ENCODE measurements at regions not wholly inside any gene's neighbourhood (a gene's known extent, or its start where the extent isn't known, plus 50 kb on each side); places are given as distances from the start of the nearest gene placed in this dataset.

DNA sequence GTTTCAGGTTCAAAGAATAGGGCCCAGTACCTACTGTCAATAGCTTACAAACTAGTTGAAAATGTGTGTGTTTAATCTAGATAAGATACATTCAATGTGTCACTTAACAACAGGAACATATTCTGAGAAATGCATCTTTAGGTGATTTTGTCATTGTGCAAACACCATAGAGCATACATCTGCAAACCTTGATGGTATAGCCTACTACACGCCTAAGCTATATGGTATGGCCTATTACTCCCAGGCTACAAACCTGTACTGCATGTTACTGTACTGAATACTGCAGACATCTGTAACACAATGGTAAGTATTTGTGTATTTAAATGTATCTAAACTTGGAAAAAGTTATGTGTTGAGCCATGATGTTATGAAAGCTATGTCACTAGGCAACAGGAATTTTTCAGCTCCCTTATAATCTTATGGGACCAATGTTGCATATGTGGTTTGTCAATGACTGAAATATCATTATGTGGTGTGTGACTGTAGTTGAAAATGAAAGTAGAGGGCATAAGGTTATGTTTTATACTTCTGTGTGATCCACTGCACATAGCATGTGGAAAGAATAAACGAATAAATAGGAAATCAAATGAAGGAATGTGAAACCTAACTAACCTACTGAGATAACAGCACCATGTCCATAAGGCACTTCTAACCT lies 129.0 kb upstream of the CAMK1G start:
- DNase-seq: no peak

DNA sequence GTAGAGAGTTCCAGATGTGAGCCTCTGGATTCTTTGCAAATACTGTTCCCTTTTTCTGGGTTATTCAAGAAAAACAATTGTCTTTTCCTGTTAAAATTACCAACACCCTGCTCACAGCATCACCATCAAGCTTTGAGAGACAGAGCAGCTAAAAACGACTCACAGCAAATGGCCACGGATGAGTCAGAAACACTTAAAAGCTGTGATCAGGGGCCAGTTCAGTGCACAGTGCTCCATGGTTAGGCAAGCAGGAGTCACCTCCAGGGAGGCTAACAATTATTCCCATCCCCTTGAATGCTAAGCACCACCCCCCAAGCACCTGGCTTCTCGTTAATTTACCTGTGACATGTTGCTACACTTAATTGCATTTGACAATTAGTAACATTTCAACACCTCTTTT lies 128.4 kb upstream of the CAMK1G start:
- DNase-seq: no peak

DNA sequence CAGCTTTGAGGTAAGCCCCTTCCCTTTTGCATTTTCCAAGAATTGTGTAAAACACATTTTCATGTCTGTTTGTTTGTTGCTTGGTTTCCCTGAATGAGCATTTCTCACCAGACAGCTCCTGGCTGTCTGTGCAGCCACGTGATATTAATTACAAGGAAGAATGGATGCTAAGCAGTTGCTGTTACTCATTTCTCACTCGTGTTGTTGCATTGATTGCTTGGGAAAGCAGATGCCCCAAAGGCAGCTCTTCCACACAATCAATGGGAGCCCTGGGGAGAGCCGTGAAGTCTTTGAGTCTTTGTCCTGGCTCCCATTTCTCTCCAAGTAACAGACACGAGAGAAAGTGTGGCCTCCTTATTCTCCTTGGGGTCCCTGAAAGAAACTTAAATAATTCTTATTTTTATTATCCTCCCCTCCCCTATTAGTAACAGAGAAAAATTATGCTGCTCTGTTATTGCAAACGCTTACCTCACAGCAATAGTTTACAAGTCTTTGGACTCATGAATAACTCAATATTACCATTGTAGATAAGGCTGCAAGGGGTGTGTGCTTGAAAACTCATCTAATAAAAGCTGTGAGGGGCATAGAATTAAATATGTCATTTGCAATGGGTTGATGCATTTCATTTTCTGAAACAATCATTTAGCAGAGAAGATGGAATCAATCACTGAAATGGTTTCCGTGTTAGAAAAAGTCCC lies 127.7 kb upstream of the CAMK1G start:
- no peak for DNase-seq

DNA sequence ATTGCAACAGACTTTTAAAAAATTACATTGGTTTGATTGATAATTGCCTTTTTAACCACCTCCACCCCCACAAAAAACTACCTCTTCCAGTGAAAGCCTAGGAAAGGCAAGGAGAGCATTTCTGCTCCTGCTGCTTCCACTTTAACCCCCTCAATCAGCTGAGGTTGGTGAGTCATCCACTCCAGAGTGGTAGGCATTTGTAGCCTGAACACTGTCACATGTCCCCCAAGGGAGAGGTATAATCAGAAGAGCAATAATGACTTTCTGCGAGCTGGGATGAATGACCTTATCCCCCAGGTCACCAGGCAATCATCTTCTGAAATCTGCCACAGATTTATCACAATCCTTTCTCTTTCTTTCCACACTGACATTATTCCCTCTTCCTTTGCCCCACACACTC lies 126.6 kb upstream of the CAMK1G start:
- DNase-seq: no peak

DNA sequence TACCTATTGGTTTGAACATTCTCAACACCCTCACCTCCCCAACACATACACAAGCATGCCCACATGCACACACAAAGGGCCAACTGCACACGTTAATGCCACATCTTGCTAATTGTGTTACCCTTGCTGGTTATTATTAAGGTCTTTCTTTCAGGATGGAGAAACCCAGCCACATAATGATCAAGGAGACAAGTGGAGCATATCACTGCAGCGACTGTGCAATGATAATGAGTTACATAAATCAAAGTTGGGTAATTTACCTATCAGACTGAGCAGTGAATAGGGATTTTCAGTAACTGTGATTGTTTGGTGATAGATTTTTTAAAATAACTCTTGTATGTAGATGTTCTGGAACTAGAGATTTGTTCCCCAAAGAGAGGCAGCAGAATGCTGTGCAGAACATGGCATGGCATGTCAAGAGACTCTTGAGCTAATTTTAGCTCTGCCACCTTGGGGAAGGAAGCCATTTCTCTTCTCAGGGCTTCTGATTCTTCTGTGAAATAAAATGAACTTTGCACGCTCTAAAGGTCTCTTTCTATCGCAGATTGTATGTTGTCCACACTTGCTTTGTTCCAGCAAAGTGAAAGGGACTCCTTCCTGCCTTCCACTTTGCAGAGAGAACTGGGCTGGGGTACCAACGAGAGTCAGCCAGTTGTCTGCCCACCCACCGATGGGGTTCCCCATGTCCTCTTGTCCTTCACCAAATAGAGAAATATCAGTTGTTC lies 126.0 kb upstream of the CAMK1G start:
- no peak for DNase-seq

DNA sequence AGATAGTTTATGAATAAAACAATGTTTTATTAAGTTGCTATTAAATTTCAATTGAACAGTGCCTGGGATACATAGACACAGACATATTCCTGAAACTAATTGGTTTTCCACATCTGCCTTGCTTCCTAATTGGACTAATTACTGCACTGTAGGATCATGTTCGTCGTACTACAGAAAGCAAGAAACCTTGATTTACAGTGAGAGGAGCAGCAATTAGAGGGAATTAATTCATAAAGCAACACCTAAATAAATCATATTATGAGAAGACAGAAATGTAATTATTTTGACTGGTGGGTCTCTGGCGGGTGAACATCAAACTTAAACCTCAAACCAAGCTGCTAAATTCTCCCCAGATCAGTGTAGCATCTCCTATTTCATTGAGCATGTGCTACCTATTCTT lies 124.6 kb upstream of the CAMK1G start:
- no peak for DNase-seq

DNA sequence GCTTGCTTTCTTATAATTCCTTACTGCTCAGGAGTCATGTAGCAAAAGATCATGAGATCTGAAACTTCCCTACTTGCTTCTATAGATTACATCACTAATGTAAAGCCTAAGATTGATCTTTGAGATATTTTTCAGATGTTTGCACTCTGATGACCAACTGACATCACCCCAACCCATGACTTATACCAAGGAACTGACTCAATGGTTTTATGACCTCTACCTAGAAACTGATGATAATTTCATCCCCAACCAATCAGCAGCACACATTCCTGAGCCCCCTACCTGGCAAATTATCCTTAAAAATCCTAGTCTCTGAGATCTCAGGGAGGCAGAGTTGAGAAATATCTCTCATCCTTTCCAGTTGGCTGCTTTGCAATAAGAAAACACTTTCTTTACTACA lies 122.3 kb upstream of the CAMK1G start:
- no peak for DNase-seq

DNA sequence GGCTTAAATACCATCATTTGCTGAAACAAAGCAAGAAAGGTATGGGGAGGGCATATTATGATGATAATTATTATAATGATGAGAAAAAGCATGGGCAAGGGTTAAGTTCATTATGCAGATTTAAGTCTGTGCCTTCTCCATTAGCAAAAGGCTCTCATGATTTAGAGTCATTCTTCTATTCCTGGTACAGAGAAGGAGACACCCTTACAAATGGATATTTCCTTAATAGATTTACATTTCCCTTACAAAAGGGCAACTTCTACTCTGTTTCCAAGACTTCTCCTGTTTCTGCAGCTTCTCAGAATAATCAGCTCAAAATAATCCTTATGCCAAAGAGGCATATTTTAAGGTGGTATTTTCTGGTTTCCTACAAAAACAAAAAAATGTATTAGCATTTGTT lies 121.1 kb upstream of the CAMK1G start:
- no peak for DNase-seq

DNA sequence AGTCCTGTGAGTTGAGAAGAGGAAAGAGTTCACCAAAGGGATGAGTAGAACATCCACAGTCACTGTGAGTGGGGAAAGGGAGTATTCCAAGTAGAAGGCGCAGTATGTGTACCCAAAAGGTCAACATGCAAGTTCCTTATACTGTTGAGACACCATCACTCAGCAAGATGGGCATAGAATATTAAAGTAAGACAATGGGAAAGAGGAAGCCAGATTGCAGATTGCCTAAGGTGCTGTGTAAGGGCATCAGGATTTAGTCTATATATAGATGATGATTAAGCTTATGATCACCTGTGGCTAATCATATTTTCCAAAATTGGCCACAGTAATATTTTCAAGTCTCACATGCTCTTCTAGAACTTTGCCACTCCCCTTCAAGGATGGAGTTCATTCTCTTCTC lies 120.1 kb upstream of the CAMK1G start:
- DNase-seq: no peak

DNA sequence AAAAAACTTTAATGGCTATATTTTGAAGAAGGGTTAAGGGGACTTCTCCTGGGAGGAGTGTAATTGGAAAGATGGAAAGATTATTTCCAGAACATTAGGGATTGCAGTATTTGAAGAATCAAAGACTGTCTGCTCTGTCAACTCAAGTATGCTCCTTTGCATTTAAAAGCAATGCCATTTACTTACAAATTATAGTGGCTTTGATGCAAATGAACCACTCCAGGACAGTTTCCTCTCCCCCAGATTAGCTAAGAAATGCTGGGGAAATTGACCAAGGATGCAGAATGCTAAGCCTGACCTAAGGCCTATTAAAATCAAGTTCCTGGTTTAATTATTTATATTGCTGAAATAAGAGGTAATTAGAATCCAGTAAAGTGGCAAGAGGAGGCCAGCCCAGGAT lies 110.5 kb upstream of the CAMK1G start:
- no peak for DNase-seq

DNA sequence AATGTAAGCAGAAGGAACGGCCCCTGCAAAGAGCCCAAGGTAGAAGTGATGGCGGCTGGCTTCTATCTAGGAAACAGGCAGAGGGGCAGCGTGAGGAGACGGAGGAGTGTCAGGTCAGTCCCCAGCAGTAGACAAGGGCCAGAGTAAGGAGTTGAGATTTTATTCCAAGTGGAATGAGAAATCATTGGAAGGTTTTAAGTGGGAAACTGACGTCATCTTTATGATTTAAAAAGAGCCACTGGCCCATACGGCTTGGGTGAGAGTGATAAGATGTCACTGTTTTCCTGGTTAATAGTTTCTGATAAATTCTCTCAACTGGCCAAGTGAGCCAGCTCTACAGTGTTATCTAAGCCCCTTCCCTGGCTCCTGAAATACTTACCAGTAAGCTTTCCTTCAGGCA lies 103.2 kb upstream of the CAMK1G start:
- no peak for DNase-seq

DNA sequence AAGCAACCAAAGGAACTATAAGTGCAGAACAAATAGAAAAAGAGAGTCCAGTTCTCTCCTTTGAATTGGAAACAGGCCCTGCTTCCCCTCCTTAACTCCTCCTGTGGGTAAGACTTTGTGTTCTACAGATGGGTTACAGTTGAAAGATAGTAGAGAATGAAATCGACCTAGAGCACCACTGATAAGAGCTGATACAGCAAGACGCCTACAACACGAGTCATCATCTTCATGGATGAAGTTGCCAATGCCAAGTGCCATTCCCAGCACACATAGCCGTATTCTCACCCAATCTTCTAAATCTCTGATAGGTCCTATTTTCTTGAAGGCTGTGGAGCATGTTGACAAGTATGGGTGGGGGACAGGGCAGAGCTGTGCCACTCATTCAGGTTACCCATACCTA lies 99.8 kb upstream of the CAMK1G start:
- no peak for DNase-seq

DNA sequence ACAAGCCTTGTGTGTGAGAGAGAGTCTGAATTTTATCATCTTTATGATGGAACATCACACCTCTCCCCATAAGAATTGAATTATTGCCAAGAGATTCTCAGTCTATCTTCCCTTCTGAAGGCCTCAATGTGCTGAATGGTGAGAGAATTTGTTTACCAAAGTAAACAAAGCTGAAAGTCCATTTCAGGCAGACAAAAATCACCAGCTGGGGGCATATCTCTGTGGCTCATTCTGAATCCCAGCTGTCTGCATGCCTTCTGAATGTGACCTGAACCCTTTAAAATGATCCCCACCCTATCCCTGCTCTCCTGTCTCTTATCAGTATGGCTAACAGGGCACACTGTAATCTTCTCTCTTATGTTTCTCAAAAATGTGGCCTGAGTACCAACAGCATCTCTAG lies 99.1 kb upstream of the CAMK1G start:
- no peak for DNase-seq

DNA sequence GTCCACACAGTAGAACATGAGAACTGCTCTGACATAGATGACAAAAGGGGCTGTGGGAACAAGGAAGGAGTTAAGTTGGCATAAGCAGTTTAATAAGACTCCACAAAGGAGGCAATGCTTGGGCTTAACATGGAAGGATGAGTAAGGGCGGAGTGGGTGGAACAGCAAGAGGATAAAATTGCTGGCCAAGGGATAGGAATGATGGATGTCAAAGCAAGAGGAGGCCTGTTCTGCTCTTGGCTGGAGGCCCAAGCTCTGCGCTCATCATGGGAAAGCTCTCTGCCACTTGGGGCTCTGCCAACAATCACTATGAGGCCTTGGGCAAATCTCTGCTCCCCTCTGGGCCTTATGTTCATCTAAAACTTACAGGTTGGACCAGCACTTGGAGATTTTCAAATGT lies 98.3 kb upstream of the CAMK1G start:
- no peak for DNase-seq

DNA sequence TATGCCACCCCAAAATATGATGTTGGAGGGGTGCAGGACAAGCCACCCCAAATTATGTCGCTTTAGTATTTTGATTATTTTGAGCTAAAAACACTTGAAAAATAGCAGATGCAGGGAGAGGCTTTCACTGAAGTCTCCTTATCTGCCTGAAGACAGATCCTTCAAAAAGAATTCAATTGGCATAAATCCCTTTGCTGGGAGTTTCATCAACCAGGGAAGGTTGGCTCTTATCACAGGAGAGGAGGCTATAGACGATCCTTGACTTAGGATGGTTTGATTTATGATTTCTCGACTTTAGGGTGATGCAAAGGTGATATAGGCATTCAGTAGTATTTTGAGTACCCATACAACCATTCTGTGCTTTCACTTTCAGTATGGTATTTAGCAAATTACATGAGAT lies 97.8 kb upstream of the CAMK1G start:
- DNase-seq: no peak

DNA sequence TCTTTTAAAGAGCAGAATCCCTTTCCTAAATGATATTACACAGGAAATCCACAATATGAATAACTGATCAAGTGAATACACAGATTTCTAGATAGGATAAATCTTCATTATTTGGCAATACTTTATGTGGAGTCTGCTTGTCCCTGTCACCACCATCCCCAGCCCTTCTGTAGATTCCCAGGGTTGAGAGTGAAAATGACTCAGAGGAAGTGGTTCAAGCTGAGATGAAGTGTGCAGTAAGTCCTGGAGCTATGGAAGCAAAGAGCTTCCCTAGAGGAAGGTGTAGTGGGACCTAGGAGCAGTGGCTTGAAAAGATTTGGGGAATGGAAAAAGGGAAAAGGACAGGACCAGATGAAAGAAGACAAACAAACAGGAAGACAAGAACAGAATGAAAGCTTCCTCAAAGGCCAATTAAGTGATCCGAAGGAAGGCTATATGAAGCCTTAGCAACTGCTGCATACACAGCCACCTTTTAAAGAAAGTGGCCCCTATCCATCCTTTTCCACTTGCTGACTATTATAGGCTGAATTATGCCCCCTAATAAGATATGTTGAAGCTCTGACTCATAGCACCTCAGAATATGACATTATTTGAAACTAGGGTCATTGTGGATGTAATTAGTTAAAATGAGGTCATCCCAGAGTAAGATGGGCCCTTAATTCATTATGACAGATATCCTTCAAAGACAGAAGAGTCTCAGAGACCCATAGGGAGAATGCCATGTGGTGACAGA lies 96.5 kb upstream of the CAMK1G start:
- no peak for DNase-seq

DNA sequence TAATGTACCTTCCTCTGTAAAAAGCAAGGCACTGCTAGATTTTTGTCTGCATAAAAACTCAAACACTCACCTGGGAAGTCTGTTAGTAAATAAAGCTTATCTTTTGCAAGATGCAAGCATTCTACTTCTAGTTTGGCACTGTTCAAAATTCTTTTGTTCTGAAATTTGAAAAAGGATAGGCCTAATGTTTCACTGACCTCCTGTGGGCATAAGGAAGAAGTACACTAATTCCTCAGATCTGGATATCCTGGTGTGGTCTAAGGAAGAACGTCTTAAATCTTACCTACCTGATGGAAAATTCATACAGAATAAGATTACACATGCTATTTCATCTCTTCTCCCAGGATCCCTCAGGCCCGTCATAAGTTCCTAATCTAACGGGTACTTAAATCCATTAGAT lies 93.5 kb upstream of the CAMK1G start:
- no peak for DNase-seq

DNA sequence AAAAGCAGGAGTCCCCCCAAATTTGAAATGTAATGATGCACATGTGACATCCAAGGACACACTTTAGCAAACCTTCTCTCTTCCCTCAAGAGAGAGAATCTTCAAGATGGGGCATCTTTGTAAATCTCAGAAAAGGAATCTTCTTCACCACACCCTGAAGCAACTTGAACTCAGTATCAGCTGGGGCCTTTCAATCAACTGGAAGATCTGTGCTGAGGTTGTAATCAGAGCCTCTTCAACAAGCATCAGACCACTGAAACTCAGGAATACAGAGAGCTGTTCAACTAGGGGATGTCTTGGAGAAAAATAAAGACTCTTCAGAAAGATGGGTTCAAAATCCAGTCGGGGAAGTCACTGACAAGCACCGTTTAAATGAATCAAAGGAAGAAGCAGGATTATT lies 92.5 kb upstream of the CAMK1G start:
- no peak for DNase-seq

DNA sequence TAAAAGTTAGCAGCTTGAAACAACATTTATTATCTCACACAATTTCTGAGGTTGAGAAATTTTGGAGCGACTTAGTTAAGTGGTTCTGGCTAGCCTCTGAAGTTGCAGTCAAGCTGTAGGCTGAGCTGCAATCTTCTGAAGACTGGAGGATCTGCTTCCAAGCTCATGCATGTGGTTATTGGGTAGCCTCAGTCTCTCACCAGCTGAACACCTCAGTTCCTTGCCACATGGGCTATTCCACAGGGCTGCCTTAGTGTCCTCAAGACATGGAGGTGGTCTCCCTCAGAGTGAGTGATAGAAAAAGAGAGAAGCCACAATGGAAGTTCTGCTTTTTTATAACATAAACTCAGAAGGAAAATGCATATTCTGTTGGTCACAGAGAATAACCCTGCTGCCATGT lies 92.0 kb upstream of the CAMK1G start:
- DNase-seq: no peak

DNA sequence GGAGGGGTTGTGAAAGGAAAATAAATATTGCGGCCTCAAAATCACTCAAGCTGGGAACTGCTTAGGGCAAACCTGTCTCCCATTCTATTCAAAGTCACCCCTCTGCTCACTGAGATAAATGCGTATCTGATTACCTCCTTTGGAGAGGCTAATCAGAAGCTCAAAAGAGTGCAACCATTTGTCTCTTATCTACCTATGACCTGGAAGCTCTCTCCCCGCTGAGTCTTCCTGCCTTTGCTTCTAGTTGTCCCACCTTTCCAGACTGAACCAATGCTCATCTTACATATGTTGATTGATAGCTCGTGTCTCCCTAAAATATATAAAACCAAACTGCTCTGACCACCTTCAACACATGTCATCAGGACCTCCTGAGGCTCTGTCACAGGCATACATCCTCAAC lies 91.6 kb upstream of the CAMK1G start:
- DNase-seq: no peak

DNA sequence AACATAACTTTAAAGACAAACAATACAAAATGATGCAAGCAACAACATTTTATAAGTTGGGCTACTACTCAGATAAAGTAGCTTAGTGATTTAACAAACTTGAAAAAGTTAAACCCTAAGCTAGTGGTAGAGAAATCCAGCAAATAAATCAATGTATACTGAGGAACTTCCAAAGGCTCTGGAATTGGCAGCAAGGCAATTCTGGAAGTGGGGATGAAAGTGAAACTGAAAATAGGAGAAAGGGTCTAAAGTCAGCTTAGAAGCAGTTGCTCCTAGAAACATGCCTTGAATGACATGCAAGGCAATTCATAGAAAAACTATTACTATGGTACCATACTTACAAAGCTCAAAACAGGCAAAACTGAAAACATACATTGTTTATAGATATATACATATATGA lies 90.0 kb upstream of the CAMK1G start:
- DNase-seq: no peak

DNA sequence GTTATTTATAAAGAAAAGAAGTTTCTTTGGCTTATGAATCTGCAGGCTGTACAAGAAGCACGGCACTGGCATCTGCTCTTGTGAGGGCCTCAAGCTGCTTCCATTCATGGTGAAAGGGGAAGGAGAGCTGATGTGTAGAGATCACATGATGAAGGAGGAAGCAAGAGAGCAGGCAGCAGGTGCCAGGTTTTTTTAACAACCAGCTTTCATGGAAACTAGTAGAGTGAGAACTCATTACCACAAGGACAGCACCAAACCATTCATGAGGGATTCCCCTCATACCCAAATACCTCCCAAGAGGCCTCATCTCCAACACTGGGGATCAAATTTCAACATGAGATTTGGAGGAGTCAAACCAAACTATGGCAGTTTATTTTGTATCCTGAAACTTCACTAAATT lies 85.8 kb upstream of the CAMK1G start:
- DNase-seq: no peak

DNA sequence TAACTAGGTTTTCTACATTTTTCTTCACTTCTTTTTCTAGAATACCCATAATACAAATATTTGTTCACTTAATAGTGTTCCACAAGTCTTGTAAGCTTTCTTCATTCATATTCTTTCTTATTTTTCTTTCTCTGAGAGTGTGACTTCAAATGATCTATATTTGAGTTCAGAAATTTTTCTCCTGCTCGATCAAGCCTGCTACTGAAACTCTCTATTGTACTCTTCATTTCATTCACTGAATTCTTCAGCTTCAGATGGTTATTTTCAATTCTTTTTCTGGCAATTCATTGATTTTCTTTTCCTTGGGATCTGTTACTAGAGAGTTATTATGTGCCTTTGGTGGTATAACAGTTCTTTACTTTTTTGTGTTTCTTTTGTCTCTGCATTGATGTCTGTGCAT lies 82.5 kb upstream of the CAMK1G start:
- DNase-seq: no peak

DNA sequence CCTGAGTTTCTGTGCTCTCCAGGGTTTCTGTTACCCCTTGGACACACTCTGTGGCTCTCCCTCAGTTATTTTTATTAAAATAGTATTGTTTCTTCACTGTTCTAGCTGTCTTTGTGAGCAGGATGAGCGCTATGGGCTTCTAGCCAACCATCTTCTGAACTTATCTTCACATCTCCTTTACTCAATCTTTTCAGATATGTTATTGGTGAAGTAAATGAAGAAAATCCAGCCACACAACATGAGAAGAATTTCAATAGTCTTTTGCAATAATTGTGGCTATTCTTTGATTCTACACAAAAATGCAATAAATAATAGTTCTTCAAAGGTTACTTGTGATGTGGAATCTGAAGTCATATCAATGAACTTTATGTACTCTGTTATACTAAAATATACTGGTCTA lies 80.3 kb upstream of the CAMK1G start:
- no peak for DNase-seq

Measured in activated CD4-positive, alpha-beta T cell treated with anti-CD3 and anti-CD28 coated beads, Interleukin-2, amount 50 U/mL, for 48 hours (primary cell).